GM19351 (cell line): ENCODE measurements at regions not wholly inside any gene's neighbourhood (a gene's known extent, or its start where the extent isn't known, plus 50 kb on each side); places are given as distances from the start of the nearest gene placed in this dataset.
"Not testable (repeated sequence)": the region's sequence is repeated elsewhere in the genome, so short reads cannot be mapped to it uniquely, and the experiment has no call there.

ENCODE experiments used
- ATAC-seq: cut with Tn5 transposase; IDR thresholded peaks from one replicate; pipeline ENCODE4 v1.9.1; 2021; ENCODE audit warnings: mild to moderate bottlenecking, moderate library complexity; ENCODE audit not compliant: unreplicated experiment

GRCh38 chr2:16415861-16416260 lies 249.8 kb downstream of the CYRIA start:
- ATAC-seq: not testable (repeated sequence)

GRCh38 chr2:16413947-16414346 lies 251.7 kb downstream of the CYRIA start:
- ATAC-seq: no peak

GRCh38 chr2:16413285-16413684 lies 252.3 kb downstream of the CYRIA start:
- no peak for ATAC-seq

- ATAC-seq: no peak
Observed at GRCh38 chr2:16412321-16413030, 253.2 kb downstream of the CYRIA start.

GRCh38 chr2:16411788-16412187 lies 253.8 kb downstream of the CYRIA start:
- ATAC-seq: no peak

GRCh38 chr2:16409849-16410248 lies 255.8 kb downstream of the CYRIA start:
- no peak for ATAC-seq

GRCh38 chr2:16409006-16409390 lies 256.6 kb downstream of the CYRIA start:
- no peak for ATAC-seq

- no peak for ATAC-seq
Observed at GRCh38 chr2:16408331-16409005, 257.2 kb downstream of the CYRIA start.

- no peak for ATAC-seq
Observed at GRCh38 chr2:16407358-16407757, 258.3 kb downstream of the CYRIA start.

- no peak for ATAC-seq
Observed at GRCh38 chr2:16406496-16407289, 258.9 kb downstream of the CYRIA start.

GRCh38 chr2:16405551-16405950 lies 260.1 kb downstream of the CYRIA start:
- no peak for ATAC-seq

GRCh38 chr2:16404551-16405300 lies 260.9 kb downstream of the CYRIA start:
- no peak for ATAC-seq

GRCh38 chr2:16404146-16404545 lies 261.5 kb downstream of the CYRIA start:
- ATAC-seq: no peak

GRCh38 chr2:16402891-16403290 lies 262.7 kb downstream of the CYRIA start:
- no peak for ATAC-seq

GRCh38 chr2:16401761-16402300 lies 263.8 kb downstream of the CYRIA start:
- ATAC-seq: no peak

- ATAC-seq: no peak
Observed at GRCh38 chr2:16400127-16400623, 265.5 kb downstream of the CYRIA start.

GRCh38 chr2:16398486-16399043 lies 267.1 kb downstream of the CYRIA start:
- ATAC-seq: no peak

- no peak for ATAC-seq
Observed at GRCh38 chr2:16397681-16398475, 267.8 kb downstream of the CYRIA start.

GRCh38 chr2:16396986-16397385 lies 268.6 kb downstream of the CYRIA start:
- no peak for ATAC-seq
